ENCODE measurements at regions not wholly inside any gene's neighbourhood (a gene's known extent, or its start where the extent isn't known, plus 50 kb on each side); places are given as distances from the start of the nearest gene placed in this dataset.

GRCh38 chr12:115439008-115439601 is 755.1 kb upstream of the TBX3 start:
- H3K4me1 ChIP-seq (ENCODE audit: control insufficient read depth in 1 of 2, insufficient read depth in 1 of 2, low read depth in 1 of 2, low read length in 1 of 2) = no peaks in the 10 kb centered on the region
- H3K4me3 ChIP-seq (ENCODE audit: low read depth in 1 of 2, low read length in 1 of 2) = no peak overlapping the region
- H3K27ac ChIP-seq = no peak overlapping the region
- no peak for TF ChIP-seq CTCF (IDR thresholded peaks at IDR 0.05)
- no peaks in the 10 kb centered on the region for H3K9me3 ChIP-seq
- H3K27me3 ChIP-seq = no peaks in the 10 kb centered on the region
- no peaks in the 10 kb centered on the region for H3K36me3 ChIP-seq

GRCh38 chr12:115438314-115438713 is 754.3 kb upstream of the TBX3 start:
- no peak for TF ChIP-seq CTCF (IDR thresholded peaks at IDR 0.05)
- Histone ChIP-seq H3K27me3 (no peaks in the 10 kb centered on the region), H3K4me1 (ENCODE audit: control insufficient read depth in 1 of 2, insufficient read depth in 1 of 2, low read depth in 1 of 2, low read length in 1 of 2) (no peaks in the 10 kb centered on the region), H3K27ac (no peak overlapping the region), H3K4me3 (ENCODE audit: low read depth in 1 of 2, low read length in 1 of 2) (no peak overlapping the region), H3K9me3 (no peaks in the 10 kb centered on the region), H3K36me3 (no peaks in the 10 kb centered on the region)

- no peaks in the 10 kb centered on the region for H3K9me3 ChIP-seq
- no peaks in the 10 kb centered on the region for H3K4me1 ChIP-seq (ENCODE audit: control insufficient read depth in 1 of 2, insufficient read depth in 1 of 2, low read depth in 1 of 2, low read length in 1 of 2)
- no peak overlapping the region for H3K27ac ChIP-seq
- no peak for TF ChIP-seq CTCF (IDR thresholded peaks at IDR 0.05)
- no peaks in the 10 kb centered on the region for H3K36me3 ChIP-seq
- H3K4me3 ChIP-seq (ENCODE audit: low read depth in 1 of 2, low read length in 1 of 2) = no peak overlapping the region
- no peaks in the 10 kb centered on the region for H3K27me3 ChIP-seq
These were observed 753.1 kb upstream of the TBX3 start for GRCh38 chr12:115437061-115437567.

- TF ChIP-seq CTCF (IDR thresholded peaks at IDR 0.05) = no peak
- H3K27ac ChIP-seq = no peak overlapping the region
These were observed 749.1 kb upstream of the TBX3 start for GRCh38 chr12:115433014-115433634.

GRCh38 chr12:115430636-115431035 is 746.7 kb upstream of the TBX3 start:
- H3K4me1 ChIP-seq (ENCODE audit: control insufficient read depth in 1 of 2, insufficient read depth in 1 of 2, low read depth in 1 of 2, low read length in 1 of 2) = no peaks in the 10 kb centered on the region
- no peak for TF ChIP-seq CTCF (IDR thresholded peaks at IDR 0.05)

More at GRCh38 chr12:115433014-115433634, 749.1 kb upstream of the TBX3 start:
- Histone ChIP-seq H3K9me3 (no peaks in the 10 kb centered on the region), H3K36me3 (no peaks in the 10 kb centered on the region), H3K4me1 (ENCODE audit: control insufficient read depth in 1 of 2, insufficient read depth in 1 of 2, low read depth in 1 of 2, low read length in 1 of 2) (no peaks in the 10 kb centered on the region), H3K27me3 (no peaks in the 10 kb centered on the region), H3K4me3 (ENCODE audit: low read depth in 1 of 2, low read length in 1 of 2) (no peak overlapping the region)

More at GRCh38 chr12:115430636-115431035, 746.7 kb upstream of the TBX3 start:
- H3K4me3 ChIP-seq (ENCODE audit: low read depth in 1 of 2, low read length in 1 of 2) = no peak overlapping the region
- no peaks in the 10 kb centered on the region for H3K27me3 ChIP-seq
- no peak overlapping the region for H3K27ac ChIP-seq
- H3K9me3 ChIP-seq = no peaks in the 10 kb centered on the region
- no peaks in the 10 kb centered on the region for H3K36me3 ChIP-seq
